Common myeloid progenitor, CD34-positive (primary cell): ENCODE measurements at regions not wholly inside any gene's neighbourhood (a gene's known extent, or its start where the extent isn't known, plus 50 kb on each side); places are given as distances from the start of the nearest gene placed in this dataset.

Source experiments
- CTCF ChIA-PET: fragments of 350-600 bp; sonication (Branson Sonifier 250); formaldehyde crosslinking; loops from one replicate; lab custom pipeline; 2021; ENCODE audit warnings: antibody characterized with exemption; lab: Charles Lee
- POLR2A ChIA-PET: fragments of 350-600 bp; sonication (Branson Sonifier 250); formaldehyde crosslinking; loops from one replicate; lab custom pipeline; 2021; ENCODE audit warnings: antibody characterized with exemption; lab: Charles Lee
- DNase-seq, 3 donors: peaks; one replicate each; pipeline versions ENCODE4 v3.0.0 to v3.0.0-alpha.2; 2013
- H3K27ac ChIP-seq, 2 experiments: 1 replicate in 1 of 2; 2 replicates in 1 of 2; pipeline ENCODE4 v1.7.0; 2013; ENCODE audit warnings: inconsistent platforms in 2 of 2, low read length in 2 of 2, mild to moderate bottlenecking in 2 of 2, low read depth in 1 of 2, moderate library complexity in 1 of 2; ENCODE audit not compliant: severe bottlenecking in 2 of 2, insufficient read depth in 1 of 2, poor library complexity in 1 of 2
- H3K27me3 ChIP-seq, 5 experiments: replicated peaks in 2 of 5; 1 replicate in 3 of 5; 2 replicates in 2 of 5; pipeline versions ENCODE4 v1.6.1 to v1.7.0; 2013; ENCODE audit warnings: low read length in 4 of 5, mild to moderate bottlenecking in 2 of 5, moderate library complexity in 2 of 5, inconsistent platforms in 1 of 5; ENCODE audit not compliant: insufficient read depth in 5 of 5, control insufficient read depth in 4 of 5
- H3K36me3 ChIP-seq, 4 experiments: 1 replicate in 2 of 4; 2 replicates in 2 of 4; pipeline versions ENCODE4 v1.6.1 to v1.7.0; 2013; ENCODE audit warnings: low read length in 3 of 4, control low read depth in 1 of 4, mild to moderate bottlenecking in 1 of 4; ENCODE audit not compliant: control insufficient read depth in 4 of 4, insufficient read depth in 4 of 4
- H3K4me1 ChIP-seq, 4 experiments: 1 replicate in 3 of 4; 2 replicates in 1 of 4; pipeline versions ENCODE4 v1.6.1 to v1.7.1; 2013; ENCODE audit warnings: low read length in 3 of 4, mild to moderate bottlenecking in 3 of 4, control low read depth in 1 of 4, inconsistent platforms in 1 of 4, moderate library complexity in 1 of 4; ENCODE audit not compliant: control insufficient read depth in 4 of 4, insufficient read depth in 4 of 4; ENCODE audit errors: control extremely low read depth in 1 of 4
- H3K4me3 ChIP-seq, 7 experiments: 1 replicate in 4 of 7; 2 replicates in 3 of 7; pipeline versions ENCODE4 v1.5.1 to v1.7.0; 2013; ENCODE audit warnings: mild to moderate bottlenecking in 7 of 7, low read length in 6 of 7, moderate library complexity in 6 of 7, inconsistent platforms in 2 of 7, low read depth in 2 of 7, control low read depth in 1 of 7; ENCODE audit not compliant: insufficient read depth in 4 of 7, control insufficient read depth in 1 of 7; ENCODE audit errors: extremely low read depth in 1 of 7
- H3K9me3 ChIP-seq, 5 experiments: 1 replicate in 4 of 5; 2 replicates in 1 of 5; pipeline versions ENCODE4 v1.6.1 to v1.7.1; 2013; ENCODE audit warnings: low read length in 4 of 5, mild to moderate bottlenecking in 2 of 5, inconsistent platforms in 1 of 5, low read depth in 1 of 5, moderate library complexity in 1 of 5; ENCODE audit not compliant: control insufficient read depth in 4 of 5, insufficient read depth in 2 of 5; ENCODE audit errors: control extremely low read depth in 1 of 5
- WGBS: methylation state at CpG from one replicate; pipeline ENCODE4 v1.1.5; 2013; ENCODE audit not compliant: insufficient coverage; 5-methylcytosine and 5-hydroxymethylcytosine counted together

GRCh38 chr2:189247276-189247675 is 67.7 kb upstream of the COL5A2 start:
- no peaks in the 10 kb centered on the region for H3K27me3 ChIP-seq
- H3K27ac ChIP-seq, result no peak overlapping the region
- H3K36me3 ChIP-seq, result no peaks in the 10 kb centered on the region
- 83% methylated on average over 1 of the region's 1 CpG for WGBS
- H3K4me3 ChIP-seq, result no peak overlapping the region
- ChIA-PET CTCF (no interaction called here), POLR2A (no interaction called here)
- no peaks in the 10 kb centered on the region for H3K4me1 ChIP-seq
- peaks cover 0 to 1% (median 0%) of the 10 kb centered on the region in 5 experiments for H3K9me3 ChIP-seq
- no peak for DNase-seq

DNA sequence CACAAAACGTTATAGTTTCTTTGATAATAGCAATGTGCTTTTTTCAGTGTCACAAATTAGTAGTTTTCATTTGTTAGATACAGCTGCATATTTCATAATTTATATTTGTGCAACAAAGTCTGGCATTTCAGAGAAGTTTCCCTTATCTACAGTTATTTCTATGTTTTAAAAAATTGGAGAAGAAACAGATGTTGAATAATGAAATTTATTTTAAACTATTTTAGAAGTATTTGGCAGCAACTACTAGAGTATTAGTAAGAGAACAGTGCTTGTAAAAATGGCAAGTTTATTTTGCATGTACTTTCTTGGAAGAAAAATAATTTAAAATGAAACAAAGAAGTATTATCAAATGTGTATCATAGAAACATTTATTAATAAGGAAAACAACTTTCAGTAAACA is 68.6 kb upstream of the COL5A2 start:
- Histone ChIP-seq H3K27ac (no peak overlapping the region), H3K9me3 (no peaks in the 10 kb centered on the region), H3K4me3 (no peak overlapping the region), H3K27me3 (no peaks in the 10 kb centered on the region), H3K4me1 (no peaks in the 10 kb centered on the region), H3K36me3 (no peaks in the 10 kb centered on the region)
- ChIA-PET POLR2A (no interaction called here), CTCF (no interaction called here)
- no peak for DNase-seq
- WGBS, result no CpG with 5 or more reads among the region's 1 CpG

DNA sequence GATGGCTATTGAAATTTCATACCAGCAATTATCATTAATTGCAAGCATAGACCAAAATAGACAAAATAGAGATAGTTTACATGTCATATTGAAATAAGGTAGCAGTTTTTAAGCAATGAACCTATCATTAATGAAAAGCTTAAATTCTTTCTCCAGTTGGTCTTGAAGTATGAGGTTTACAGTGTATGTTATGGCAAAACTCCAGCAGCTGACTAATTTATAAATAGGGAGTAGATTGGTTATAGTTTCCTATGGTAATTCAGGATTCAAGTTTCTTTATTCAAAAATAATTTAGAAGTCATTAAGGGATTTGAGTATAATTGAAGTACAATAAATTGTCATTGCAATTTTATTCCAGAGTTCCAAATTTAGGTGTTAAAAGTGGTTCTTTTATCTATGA is 69.6 kb upstream of the COL5A2 start:
- H3K4me3 ChIP-seq, result no peak overlapping the region
- ChIA-PET POLR2A (no interaction called here), CTCF (no interaction called here)
- no peaks in the 10 kb centered on the region for H3K4me1 ChIP-seq
- no peaks in the 10 kb centered on the region for H3K36me3 ChIP-seq
- DNase-seq, result no peak
- no peaks in the 10 kb centered on the region for H3K27me3 ChIP-seq
- no peaks in the 10 kb centered on the region for H3K9me3 ChIP-seq
- H3K27ac ChIP-seq, result no peak overlapping the region

- no peak overlapping the region for H3K4me3 ChIP-seq
- WGBS, result 100% methylated on average over 4 of the region's 5 CpGs
Observed at GRCh38 chr2:189249901-189250300, 70.3 kb upstream of the COL5A2 start.

DNA sequence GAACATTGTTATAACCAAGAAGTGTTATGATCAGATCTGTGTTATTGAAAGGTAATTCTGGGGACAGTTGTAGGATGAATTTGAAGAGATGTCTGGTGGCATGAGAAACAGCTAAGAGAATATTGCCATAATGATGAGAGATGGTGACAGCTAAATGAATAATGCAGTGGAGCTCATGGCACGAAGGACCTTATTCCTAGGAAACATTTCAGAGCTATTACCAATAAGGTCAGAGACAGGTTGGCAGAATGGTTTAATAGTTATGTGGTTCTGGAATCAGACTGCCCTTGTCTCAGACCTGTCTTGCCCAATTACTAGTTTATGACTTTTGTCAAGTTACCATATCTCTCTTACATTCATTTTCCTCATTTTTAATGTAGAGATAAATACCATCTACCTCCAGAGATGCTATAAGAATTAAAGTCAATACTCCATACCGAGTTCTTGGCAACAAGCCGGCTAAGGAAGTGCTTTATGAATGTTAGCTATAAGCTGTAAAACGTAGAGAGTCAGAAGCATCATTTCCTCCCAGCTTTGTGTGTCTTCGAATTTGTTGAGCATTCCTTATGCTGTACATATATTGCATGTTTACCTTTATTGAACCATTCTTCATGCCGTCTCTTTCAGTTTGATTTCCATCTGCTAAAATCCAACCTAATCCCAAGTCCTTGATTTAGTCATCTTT is 73.6 kb upstream of the COL5A2 start:
- H3K27ac ChIP-seq, result no peak overlapping the region

More at GRCh38 chr2:189249901-189250300, 70.3 kb upstream of the COL5A2 start:
- CTCF ChIA-PET, result no interaction called here
- H3K4me1 ChIP-seq, result no peaks in the 10 kb centered on the region
- no peaks in the 10 kb centered on the region for H3K36me3 ChIP-seq
- H3K27ac ChIP-seq, result no peak overlapping the region
- no peak for DNase-seq
- POLR2A ChIA-PET, result no interaction called here
- no peaks in the 10 kb centered on the region for H3K27me3 ChIP-seq
- H3K9me3 ChIP-seq, result no peaks in the 10 kb centered on the region

DNA sequence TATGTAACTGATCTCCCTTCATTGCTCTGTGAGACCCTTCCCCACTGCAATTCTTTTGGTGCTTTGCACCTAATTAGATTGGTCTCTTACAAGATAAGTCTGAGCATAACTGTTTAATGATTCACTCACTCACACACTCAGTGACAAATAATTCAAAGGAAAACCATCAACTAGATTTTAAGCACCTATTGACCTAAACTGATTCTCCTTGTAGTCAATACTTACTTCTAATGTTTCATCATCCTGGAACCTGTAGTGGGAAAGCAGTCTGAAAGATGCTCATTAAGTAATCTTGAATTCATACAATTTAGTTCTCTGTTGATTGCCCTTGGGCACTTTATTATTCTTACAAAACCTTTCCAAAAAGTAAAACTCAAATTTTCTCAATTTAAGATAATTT is 74.3 kb upstream of the COL5A2 start:
- H3K4me1 ChIP-seq, result no peaks in the 10 kb centered on the region
- H3K4me3 ChIP-seq, result no peak overlapping the region
- H3K27ac ChIP-seq, result no peak overlapping the region
- ChIA-PET POLR2A (no interaction called here), CTCF (no interaction called here)
- H3K36me3 ChIP-seq, result no peaks in the 10 kb centered on the region
- H3K9me3 ChIP-seq, result no peaks in the 10 kb centered on the region
- DNase-seq, result no peak
- H3K27me3 ChIP-seq, result no peaks in the 10 kb centered on the region

More for the DNA sequence above, 73.6 kb upstream of the COL5A2 start:
- Histone ChIP-seq H3K4me3 (no peak overlapping the region), H3K27me3 (no peaks in the 10 kb centered on the region), H3K9me3 (no peaks in the 10 kb centered on the region), H3K4me1 (no peaks in the 10 kb centered on the region), H3K36me3 (no peaks in the 10 kb centered on the region)
- 96% methylated on average over 3 of the region's 6 CpGs for WGBS
- POLR2A ChIA-PET, result no interaction called here
- no peak for DNase-seq
- CTCF ChIA-PET, result no interaction called here

DNA sequence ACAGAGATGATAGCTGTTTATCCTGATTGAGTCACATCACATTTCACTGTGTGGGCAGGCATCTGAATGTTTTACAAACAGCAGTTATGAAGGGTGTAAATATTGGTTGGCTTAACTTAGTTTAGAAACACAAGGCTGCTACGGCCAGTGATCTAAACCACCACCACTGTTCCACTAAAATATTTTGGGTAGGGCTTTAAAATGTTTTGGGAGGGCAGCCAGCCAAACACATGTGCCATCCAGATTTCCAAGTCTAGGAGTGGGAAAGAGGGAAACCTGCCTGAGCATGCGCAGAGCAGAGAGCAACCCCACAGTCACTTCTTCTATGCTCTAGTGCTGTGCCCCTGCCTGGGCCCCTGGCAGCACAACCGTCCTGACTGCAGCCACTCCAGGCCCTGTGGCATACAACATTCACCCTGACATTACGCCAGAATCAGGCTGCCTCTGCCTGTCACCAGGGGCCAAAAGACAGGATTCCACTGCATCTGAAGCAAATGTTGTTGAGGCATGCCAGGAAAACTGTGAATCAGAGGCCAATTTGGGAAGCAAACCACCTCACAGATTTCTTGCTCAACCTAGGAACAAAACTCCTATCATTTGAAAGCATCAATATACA is 74.8 kb upstream of the COL5A2 start:
- H3K4me1 ChIP-seq, result no peaks in the 10 kb centered on the region
- H3K36me3 ChIP-seq, result no peaks in the 10 kb centered on the region
- no peak overlapping the region for H3K4me3 ChIP-seq
- 96% methylated on average over 3 of the region's 4 CpGs for WGBS
- no peaks in the 10 kb centered on the region for H3K27me3 ChIP-seq
- DNase-seq, result no peak
- POLR2A ChIA-PET, result no interaction called here
- H3K27ac ChIP-seq, result no peak overlapping the region
- CTCF ChIA-PET, result no interaction called here
- H3K9me3 ChIP-seq, result no peaks in the 10 kb centered on the region
